Ectodermal cell (in vitro differentiated cells): ENCODE measurements at regions not wholly inside any gene's neighbourhood (a gene's known extent, or its start where the extent isn't known, plus 50 kb on each side); places are given as distances from the start of the nearest gene placed in this dataset.

Experiments
- H3K27ac ChIP-seq: 2 replicates; pipeline ENCODE4 v1.7.0; 2013; ENCODE audit warnings: mild to moderate bottlenecking, low read depth, low read length; ENCODE audit not compliant: insufficient read depth, poor library complexity, severe bottlenecking
- H3K27me3 ChIP-seq: 2 replicates; pipeline ENCODE4 v1.7.0; 2013; ENCODE audit warnings: mild to moderate bottlenecking, low read length; ENCODE audit not compliant: insufficient read depth, control insufficient read depth, poor library complexity, severe bottlenecking
- H3K36me3 ChIP-seq: one replicate; pipeline ENCODE4 v1.7.0; 2013; ENCODE audit warnings: low read length; ENCODE audit not compliant: control insufficient read depth, insufficient read depth
- H3K4me1 ChIP-seq: one replicate; pipeline ENCODE4 v1.7.0; 2013; ENCODE audit warnings: low read length; ENCODE audit not compliant: control insufficient read depth, insufficient read depth
- H3K4me3 ChIP-seq: 2 replicates; pipeline ENCODE4 v1.7.0; 2013; ENCODE audit warnings: low read depth, low read length, control low read depth; ENCODE audit not compliant: insufficient read depth
- H3K9me3 ChIP-seq: 2 replicates; pipeline ENCODE4 v1.7.0; 2013; ENCODE audit warnings: mild to moderate bottlenecking, low read length, moderate library complexity; ENCODE audit not compliant: control insufficient read depth
- WGBS, 2 experiments: methylation state at CpG; one replicate each; pipeline ENCODE4 v1.1.7; 2013; ENCODE audit warnings: missing lambda C conversion rate in 2 of 2; 5-methylcytosine and 5-hydroxymethylcytosine counted together

DNA sequence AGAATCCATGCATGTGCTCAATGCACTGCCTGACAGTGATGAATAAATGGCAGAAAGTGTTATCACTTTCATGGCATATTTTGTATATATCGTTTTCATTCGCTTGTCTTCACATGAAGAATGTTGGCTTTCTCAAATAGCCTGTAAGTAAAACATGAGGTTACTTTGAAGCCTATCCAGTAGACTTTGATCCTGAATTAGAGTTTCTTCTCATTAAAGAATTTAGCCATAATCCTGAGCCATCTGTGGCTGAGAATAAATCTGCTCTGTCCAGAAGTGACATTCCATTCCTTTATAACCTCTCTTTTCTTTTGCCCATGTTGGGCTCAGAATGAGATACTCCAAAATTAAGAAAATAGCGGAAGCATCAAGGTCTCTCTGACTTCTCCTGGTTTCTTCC is 1071.7 kb upstream of the TENM4 start:
- Histone ChIP-seq H3K36me3 (no peaks in the 10 kb centered on the region), H3K27me3 (no peaks in the 10 kb centered on the region), H3K27ac (no peak overlapping the region), H3K4me1 (no peaks in the 10 kb centered on the region), H3K4me3 (no peak overlapping the region), H3K9me3 (no peaks in the 10 kb centered on the region)
- WGBS, 2 experiments: 94% methylated on average over 3 of the region's 3 CpGs

DNA sequence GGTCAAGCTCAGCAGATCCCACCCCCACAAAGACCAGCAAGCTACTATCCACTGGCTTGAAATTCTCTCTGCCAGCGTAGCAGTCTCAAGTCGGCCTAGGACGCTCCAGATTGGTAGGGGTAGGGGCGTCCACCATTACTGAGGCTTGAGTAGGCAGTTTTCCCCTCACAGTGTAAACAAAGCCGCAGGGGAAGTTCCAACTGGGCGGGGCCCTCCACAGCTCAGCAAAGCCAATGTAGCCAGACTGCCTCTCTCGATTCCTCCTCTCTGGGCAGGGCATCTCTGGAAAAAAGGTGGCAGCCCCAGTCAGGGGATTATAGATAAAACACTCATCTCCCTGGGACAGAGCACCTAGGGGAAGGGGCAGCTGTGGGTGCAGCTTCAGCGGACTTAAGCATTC is 1064.9 kb upstream of the TENM4 start:
- Histone ChIP-seq H3K27me3 (no peaks in the 10 kb centered on the region), H3K4me1 (no peaks in the 10 kb centered on the region), H3K4me3 (no peak overlapping the region), H3K27ac (no peak overlapping the region), H3K9me3 (no peaks in the 10 kb centered on the region), H3K36me3 (no peaks in the 10 kb centered on the region)
- 84 to 87% methylated on average over 8 of the region's 8 CpGs for WGBS, 2 experiments

DNA sequence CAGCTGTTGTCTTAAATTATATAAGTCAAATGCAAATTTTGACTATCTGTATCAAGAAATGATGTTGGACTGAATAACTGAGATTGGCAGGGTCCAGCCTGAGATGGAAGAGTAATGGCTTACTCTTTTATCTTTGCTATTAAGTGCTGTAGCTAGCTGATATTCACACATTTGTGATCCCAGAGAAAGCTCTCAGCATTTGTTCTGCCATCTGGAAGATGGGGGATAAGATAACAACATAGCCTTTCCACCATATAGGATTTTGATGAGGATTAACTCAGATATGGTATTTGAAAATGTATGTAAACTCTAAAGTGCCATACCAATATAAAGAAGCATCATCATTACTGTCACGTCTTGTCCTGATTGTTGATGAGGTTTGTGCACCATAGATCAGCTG is 1063.2 kb upstream of the TENM4 start:
- H3K4me1 ChIP-seq: no peaks in the 10 kb centered on the region
- no peaks in the 10 kb centered on the region for H3K27me3 ChIP-seq
- 88 to 100% methylated on average over 1 of the region's 1 CpG for WGBS, 2 experiments
- H3K9me3 ChIP-seq: no peaks in the 10 kb centered on the region
- H3K27ac ChIP-seq: no peak overlapping the region
- H3K36me3 ChIP-seq: no peaks in the 10 kb centered on the region
- no peak overlapping the region for H3K4me3 ChIP-seq

DNA sequence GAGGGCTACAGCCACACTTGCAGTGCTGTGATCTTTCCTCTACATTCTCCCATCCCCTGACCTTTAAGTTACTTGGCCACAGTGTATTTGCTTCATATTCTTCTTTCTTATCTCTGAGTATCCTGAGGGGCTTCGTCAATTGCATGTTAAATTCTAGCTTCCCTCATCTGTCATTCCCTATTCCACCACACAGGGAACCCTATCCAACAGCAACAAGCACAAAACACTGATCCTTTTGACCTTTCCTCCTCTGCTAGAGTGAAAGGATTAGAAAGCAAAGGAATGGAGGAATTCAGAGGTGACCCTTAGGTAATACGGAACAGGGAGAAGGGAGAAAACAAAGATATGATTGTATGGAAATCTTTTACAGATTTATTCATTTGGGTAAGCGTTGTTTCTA is 1061.7 kb upstream of the TENM4 start:
- Histone ChIP-seq H3K4me3 (no peak overlapping the region), H3K4me1 (no peaks in the 10 kb centered on the region), H3K27me3 (no peaks in the 10 kb centered on the region), H3K27ac (no peak overlapping the region), H3K9me3 (no peaks in the 10 kb centered on the region), H3K36me3 (no peaks in the 10 kb centered on the region)
- 58 to 80% methylated on average over 3 of the region's 3 CpGs for WGBS, 2 experiments

DNA sequence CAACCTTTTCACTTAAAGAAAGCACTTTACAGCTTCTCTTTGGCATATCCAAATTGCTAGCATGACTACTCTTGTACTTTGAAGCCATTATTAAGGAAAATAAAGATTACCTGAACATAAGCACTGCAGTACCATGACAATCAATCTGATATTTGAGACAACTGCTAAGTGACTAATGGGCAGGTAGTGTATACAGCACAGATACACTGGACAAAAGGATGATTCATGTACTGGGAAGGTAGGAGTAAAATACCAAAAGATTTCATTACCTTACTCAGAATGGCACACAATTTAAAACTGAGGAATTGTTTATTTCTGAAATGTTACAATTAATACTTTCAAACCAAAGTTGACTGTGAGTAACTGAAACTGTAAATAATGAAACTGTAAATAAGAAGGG is 1054.3 kb upstream of the TENM4 start:
- H3K36me3 ChIP-seq: no peaks in the 10 kb centered on the region
- no peak overlapping the region for H3K27ac ChIP-seq
- H3K9me3 ChIP-seq: no peaks in the 10 kb centered on the region
- H3K4me1 ChIP-seq: no peaks in the 10 kb centered on the region
- no peaks in the 10 kb centered on the region for H3K27me3 ChIP-seq
- H3K4me3 ChIP-seq: no peak overlapping the region

DNA sequence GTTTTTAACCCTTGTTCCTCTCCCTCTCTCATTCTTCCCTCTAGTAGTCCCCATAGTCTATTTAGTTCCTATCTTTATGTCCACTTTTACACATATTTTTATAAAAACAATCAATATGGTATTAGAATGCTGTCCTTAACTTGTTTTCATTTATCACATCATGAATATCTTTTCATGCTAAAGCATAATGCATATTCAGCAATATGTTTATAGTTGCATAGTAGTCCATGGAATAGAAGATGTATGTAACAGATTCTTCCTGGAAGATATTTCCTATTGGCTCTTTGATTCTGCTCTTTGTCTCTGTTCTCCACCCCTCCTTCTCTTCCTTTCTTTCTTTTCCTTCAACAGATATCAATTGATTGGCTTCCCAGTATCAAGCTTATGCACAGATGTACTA is 1047.1 kb upstream of the TENM4 start:
- no peaks in the 10 kb centered on the region for H3K36me3 ChIP-seq
- H3K4me3 ChIP-seq: no peak overlapping the region

DNA sequence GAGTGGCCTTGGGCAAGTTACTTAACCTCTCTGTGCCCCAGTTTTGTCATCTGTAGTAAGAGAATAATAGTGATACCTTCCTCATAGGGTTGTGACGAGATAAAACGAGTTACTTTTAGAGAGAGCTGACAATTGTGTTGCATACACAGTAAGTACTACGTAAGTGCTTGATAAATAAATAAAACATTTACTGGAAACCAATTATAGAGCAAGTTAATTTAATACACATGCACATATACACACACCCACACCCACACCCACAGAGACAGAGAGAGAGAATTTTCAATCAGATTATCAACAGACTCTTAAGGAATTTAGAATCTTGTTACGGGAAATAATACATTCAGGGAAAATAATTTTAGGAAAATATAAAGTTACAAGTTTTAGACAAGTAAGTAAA is 1045.8 kb upstream of the TENM4 start:
- H3K27ac ChIP-seq: no peak overlapping the region
- WGBS, 2 experiments: 80 to 100% methylated on average over 1 to 2 of the region's 4 CpGs
- no peaks in the 10 kb centered on the region for H3K36me3 ChIP-seq
- H3K9me3 ChIP-seq: no peaks in the 10 kb centered on the region
- no peaks in the 10 kb centered on the region for H3K4me1 ChIP-seq
- H3K4me3 ChIP-seq: no peak overlapping the region
- H3K27me3 ChIP-seq: no peaks in the 10 kb centered on the region

More for the DNA sequence above, 1047.1 kb upstream of the TENM4 start:
- Histone ChIP-seq H3K4me1 (no peaks in the 10 kb centered on the region), H3K27ac (no peak overlapping the region), H3K27me3 (no peaks in the 10 kb centered on the region), H3K9me3 (no peaks in the 10 kb centered on the region)

DNA sequence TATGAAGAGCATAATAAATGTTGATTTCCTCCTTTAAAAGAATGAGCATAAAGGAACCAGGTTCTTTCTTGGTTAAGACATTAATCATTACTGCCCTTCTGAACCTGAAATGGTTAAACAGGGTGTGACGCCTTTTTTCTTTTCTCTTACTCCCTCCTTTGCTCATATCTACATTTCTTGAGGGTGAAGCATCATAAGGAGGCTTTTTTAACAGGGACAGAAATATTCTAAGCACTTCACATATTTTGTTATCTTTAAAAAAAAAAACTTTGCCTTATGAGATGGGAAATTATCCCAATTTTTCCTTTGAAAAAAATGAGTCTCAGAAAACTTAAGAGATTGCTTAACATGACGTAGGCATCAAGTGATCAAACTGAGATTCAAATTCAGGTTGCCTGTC is 1036.3 kb upstream of the TENM4 start:
- Histone ChIP-seq H3K4me1 (no peaks in the 10 kb centered on the region), H3K27me3 (no peaks in the 10 kb centered on the region), H3K9me3 (no peaks in the 10 kb centered on the region), H3K27ac (no peak overlapping the region), H3K4me3 (no peak overlapping the region), H3K36me3 (no peaks in the 10 kb centered on the region)
- 83 to 86% methylated on average over 1 to 2 of the region's 2 CpGs for WGBS, 2 experiments

DNA sequence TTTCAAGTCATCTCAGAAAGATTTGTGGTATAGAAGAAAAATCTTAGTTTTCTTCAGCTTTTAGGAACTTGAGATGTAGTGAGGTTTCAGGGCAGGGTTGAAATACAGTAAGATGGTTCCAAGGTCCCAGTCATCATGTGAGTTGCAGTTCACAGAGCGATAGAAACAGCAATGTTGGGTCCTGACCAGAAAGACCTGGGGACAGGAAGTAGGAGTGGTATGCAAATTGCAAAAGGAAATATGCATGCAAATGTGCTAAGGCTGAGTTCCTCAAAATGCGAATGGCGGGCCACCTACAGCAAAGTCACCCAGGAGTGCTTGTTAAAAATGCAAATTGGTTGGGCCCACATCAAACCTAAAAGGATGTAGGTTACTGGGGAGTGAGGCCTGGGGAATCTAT is 1032.7 kb upstream of the TENM4 start:
- 92% methylated on average over 3 of the region's 3 CpGs for WGBS, 2 experiments
- H3K27ac ChIP-seq: no peak overlapping the region
- no peaks in the 10 kb centered on the region for H3K9me3 ChIP-seq
- no peak overlapping the region for H3K4me3 ChIP-seq
- H3K4me1 ChIP-seq: no peaks in the 10 kb centered on the region
- no peaks in the 10 kb centered on the region for H3K36me3 ChIP-seq
- H3K27me3 ChIP-seq: no peaks in the 10 kb centered on the region

DNA sequence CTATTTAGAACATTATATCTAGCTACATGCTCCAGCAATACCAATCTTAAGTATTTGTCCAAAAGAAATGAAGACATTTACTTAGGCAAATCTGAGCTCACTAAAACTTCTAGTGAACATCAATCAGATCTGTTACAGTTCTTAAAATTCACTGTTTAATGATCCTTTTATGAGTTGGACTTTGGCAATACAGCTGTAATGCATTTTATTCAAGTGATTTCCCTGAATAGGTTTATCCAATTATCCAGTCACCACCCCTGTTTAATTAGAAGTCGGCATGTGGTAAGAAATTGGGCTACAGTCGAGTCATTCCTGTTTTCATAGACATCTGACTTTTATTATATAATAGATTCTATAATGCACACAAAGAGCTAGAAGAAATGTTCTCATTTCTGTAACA is 1029.0 kb upstream of the TENM4 start:
- H3K27me3 ChIP-seq: no peaks in the 10 kb centered on the region
- WGBS, 2 experiments: 76 to 100% methylated on average over 1 to 2 of the region's 2 CpGs

DNA sequence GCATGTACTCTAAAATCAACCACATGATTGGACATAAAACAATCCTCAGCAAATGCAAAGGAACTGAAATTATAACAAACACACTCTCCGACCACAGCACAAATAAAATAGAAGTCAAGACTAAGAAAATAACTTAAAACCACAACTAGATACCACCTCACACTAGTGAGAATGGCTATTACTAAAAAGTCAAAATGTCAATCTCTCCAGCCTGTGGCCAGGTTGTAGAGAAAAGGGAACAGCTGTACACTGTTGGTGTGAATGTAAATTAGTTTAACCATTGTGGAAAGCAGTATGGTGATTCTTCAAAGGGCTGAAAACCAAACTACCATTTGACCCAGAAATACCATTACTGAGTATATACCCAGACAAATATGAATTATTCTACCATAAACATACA is 1025.7 kb upstream of the TENM4 start:
- no peak overlapping the region for H3K4me3 ChIP-seq
- no peaks in the 10 kb centered on the region for H3K4me1 ChIP-seq
- WGBS, 2 experiments: 88 to 96% methylated on average over 1 of the region's 1 CpG
- H3K36me3 ChIP-seq: no peaks in the 10 kb centered on the region
- H3K27me3 ChIP-seq: no peaks in the 10 kb centered on the region
- H3K9me3 ChIP-seq: no peaks in the 10 kb centered on the region
- no peak overlapping the region for H3K27ac ChIP-seq

More for the DNA sequence above, 1029.0 kb upstream of the TENM4 start:
- Histone ChIP-seq H3K4me1 (no peaks in the 10 kb centered on the region), H3K27ac (no peak overlapping the region), H3K9me3 (no peaks in the 10 kb centered on the region), H3K4me3 (no peak overlapping the region), H3K36me3 (no peaks in the 10 kb centered on the region)
